ENCODE measurements at regions not wholly inside any gene's neighbourhood (a gene's known extent, or its start where the extent isn't known, plus 50 kb on each side); places are given as distances from the start of the nearest gene placed in this dataset.

- TF ChIP-seq TAF1 (IDR thresholded peaks at IDR 0.05; ENCODE audit: borderline replicate concordance, low read depth, low read length) (no peak), POLR2AphosphoS5 (IDR thresholded peaks at IDR 0.05; ENCODE audit: low read depth, low read length) (no peak), POLR2A (IDR thresholded peaks at IDR 0.05; ENCODE audit: low read depth, low read length) (no peak)
These were observed 197.9 kb upstream of the MEIS2 start for GRCh38 chr15:37298271-37298670.
